WTC11 (cell line): ENCODE measurements at regions not wholly inside any gene's neighbourhood (a gene's known extent, or its start where the extent isn't known, plus 50 kb on each side); places are given as distances from the start of the nearest gene placed in this dataset.

Source experiments
- CTCF ChIP-seq: fragments of 200-600 bp; IDR thresholded peaks from 2 replicates; pipeline ENCODE4 v1.8.0; 2022; ENCODE audit warnings: antibody characterized with exemption
- MAX ChIP-seq: sonication (generic); formaldehyde crosslinking; IDR thresholded peaks from 2 replicates; pipeline ENCODE4 v1.8.0; 2022; ENCODE audit warnings: mild to moderate bottlenecking, missing genetic modification reagents
- NR1H2 ChIP-seq: sonication (generic); formaldehyde crosslinking; IDR thresholded peaks from 2 replicates; pipeline ENCODE4 v1.9.0; 2021; ENCODE audit warnings: mild to moderate bottlenecking, moderate library complexity, missing genetic modification reagents
- USF2 ChIP-seq: sonication (generic); formaldehyde crosslinking; IDR thresholded peaks from 2 replicates; pipeline ENCODE4 v1.8.1; 2023; ENCODE audit warnings: mild to moderate bottlenecking, missing genetic modification reagents, moderate library complexity
- ZNF263 ChIP-seq: sonication (generic); formaldehyde crosslinking; IDR thresholded peaks from 2 replicates; pipeline ENCODE4 v1.8.1; 2022; ENCODE audit warnings: low read depth, mild to moderate bottlenecking, moderate library complexity, missing genetic modification reagents
- TF ChIP-seq, protein P1 (sequence below): sonication (generic); formaldehyde crosslinking; IDR thresholded peaks from 2 replicates; pipeline ENCODE4 v1.8.0; 2022; ENCODE audit warnings: mild to moderate bottlenecking, missing genetic modification reagents

- TF ChIP-seq MAX (CRISPR knock-in tag) = no peak
- no peak for TF ChIP-seq CTCF
- no peak for TF ChIP-seq ZNF263
- TF ChIP-seq, protein P1, sequence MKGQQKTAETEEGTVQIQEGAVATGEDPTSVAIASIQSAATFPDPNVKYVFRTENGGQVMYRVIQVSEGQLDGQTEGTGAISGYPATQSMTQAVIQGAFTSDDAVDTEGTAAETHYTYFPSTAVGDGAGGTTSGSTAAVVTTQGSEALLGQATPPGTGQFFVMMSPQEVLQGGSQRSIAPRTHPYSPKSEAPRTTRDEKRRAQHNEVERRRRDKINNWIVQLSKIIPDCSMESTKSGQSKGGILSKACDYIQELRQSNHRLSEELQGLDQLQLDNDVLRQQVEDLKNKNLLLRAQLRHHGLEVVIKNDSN (CRISPR knock-in tag) = no peak
- TF ChIP-seq NR1H2 (CRISPR knock-in tag) = no peak
- no peak for TF ChIP-seq USF2 (CRISPR knock-in tag)
These were observed 78.2 kb upstream of the PGBD5 start for GRCh38 chr1:230504310-230504709.
